Fibroblast of peridontal ligament (primary cell): ENCODE measurements at regions not wholly inside any gene's neighbourhood (a gene's known extent, or its start where the extent isn't known, plus 50 kb on each side); places are given as distances from the start of the nearest gene placed in this dataset.

Source experiments
- DNase-seq: peaks from one replicate; pipeline ENCODE4 v3.0.0-alpha.2; 2010; ENCODE audit errors: extremely low read depth

DNA sequence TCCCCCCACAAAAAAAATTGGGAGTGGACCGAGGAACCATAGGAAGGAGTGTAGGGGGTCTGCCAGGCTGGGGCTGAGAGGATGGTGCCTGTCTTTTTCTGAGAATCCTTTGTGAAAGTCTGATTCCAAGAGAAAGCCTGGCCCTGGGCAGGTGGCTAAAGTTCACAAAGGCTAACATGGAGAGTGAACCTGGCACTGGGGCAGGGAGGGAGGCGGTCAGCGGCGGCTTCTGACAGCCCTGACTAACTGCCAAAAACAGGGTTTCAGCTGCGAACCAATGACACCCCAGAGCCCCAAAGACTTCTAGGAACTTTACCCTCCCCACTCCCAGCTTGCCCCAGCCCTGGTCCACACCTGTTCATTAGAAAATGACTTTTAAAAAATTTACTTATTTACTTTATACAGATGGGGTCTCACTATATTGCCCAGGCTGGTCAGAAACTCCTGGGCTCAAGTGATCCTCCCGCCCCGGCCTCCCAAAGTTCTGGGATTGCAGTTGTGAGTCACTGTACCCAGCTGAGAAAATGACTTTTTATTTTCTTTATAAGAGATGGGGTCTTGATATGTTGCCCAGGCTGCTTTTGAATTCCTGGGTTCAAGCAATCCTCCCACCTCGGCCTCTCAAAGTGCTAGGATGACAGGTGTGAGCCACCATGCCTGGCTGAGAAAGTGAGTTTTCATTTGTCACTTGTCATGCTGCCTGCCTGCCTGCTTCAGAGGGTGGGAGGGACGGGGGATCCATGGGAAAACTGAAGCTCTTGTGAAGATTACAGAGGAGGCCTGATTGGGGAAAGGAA is 61.0 kb upstream of the DUSP5 start:
- DNase-seq, result no peak

DNA sequence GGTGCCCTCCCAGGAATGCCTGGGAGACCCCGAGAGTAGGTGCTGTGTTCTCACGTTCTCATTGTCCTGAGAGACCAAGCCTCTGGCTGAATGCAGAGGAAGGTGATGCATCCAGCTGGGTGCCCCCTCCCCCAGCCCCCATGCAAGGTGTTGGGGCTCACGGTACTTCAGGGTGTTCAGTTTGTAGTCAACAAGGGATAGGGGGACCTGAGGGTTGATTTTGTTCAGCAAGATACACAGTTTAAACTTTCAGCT is 60.4 kb upstream of the DUSP5 start:
- DNase-seq, result no peak

DNA sequence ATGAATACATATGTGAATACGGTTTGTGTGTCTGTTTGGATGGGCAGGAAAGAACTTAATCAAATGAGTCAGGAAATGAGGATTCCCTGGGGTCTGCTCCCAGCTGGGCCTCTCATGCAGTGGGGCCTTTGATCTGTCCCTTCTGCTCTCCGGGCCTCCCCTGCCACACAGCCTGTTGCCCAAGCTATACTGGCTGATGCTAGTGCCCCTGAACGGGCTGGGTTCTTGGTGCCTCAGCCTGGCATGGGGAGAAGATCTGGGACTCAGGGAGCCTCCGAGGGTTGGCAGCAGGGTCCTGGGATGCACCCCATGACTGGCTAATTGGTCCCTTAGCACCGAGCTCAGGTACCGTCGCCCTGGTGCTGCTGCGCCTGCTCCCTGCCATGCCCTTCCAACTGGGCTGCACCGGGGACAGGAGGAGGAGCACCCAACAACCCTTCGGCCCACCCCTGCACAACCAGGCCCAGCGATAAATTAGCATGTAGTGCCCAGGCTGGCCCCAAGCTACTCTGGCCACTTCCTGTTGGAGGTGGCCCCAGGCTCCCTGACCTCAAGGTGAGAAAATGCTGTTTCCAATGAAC is 59.9 kb upstream of the DUSP5 start:
- no peak for DNase-seq

DNA sequence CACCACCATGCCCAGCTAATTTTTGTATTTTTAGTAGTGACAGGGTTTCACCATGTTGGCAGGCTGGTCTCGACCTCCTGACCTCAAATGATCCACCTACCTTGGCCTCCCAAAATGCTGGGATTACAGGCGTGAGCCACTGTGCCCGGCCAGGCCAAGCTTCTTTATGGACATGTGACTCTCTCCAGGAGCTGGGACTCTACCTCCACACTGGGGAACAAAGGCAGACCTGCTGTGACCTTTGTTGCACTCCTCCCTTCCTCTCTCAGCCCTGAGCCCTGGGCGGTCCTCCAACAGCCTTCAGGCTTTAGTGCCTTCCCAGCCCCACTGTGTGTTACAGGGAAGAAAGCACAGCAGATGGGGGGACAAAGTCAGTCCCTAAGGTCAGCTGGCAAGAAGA is 55.0 kb upstream of the DUSP5 start:
- DNase-seq, result no peak

DNA sequence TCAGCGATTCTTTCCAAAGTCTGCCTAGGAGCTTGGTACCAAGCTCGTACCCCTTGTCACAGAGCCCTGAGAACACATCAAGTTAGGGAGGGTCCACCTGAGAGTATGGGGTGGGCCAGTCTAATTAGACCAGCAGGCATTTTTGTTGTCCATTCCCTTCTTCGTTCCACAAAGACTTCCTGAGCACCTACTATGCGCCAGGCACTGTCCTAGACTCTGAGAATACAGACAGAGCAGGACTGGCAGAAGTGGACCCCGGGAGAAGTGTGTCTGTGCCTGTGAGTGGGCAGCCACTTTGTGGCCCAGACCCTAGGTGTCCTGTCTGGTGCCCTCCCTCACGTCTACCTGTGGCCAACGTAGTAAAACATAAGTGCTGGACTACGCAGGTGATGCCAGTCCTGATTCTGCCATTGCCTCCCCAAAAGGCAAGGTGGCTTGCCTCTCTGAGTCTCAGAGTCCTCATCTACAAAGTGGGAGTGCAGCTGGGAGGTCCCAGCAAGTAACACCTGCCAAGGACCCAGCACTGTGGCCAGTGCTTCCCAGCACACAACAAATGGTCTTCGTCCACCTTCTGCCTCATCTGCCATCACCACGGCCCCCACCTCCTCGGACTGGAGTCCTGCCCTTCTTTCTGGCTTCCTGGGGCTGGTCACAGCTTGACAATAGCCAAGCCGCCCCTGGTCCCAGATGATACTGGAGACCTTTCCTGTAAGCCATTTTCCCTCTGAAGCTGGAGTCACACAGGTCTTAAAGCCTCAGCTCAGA is 54.3 kb upstream of the DUSP5 start:
- DNase-seq, result no peak

DNA sequence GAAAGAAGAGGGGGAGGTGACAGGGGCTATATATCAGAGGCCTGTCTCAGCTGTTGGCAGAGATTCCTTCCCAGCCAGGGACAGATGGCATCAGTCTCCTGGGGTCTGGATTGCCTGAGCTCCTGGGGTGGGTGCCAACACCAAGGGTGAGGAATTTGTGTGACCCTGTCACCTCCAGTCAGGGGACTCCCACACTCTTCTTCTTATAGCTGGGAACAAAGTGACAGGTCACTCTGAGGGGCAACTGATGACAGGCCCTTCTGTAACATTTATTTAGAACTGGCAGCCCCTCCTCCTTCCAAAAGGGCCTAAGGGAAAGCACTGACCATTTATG is 53.7 kb upstream of the DUSP5 start:
- DNase-seq, result no peak

DNA sequence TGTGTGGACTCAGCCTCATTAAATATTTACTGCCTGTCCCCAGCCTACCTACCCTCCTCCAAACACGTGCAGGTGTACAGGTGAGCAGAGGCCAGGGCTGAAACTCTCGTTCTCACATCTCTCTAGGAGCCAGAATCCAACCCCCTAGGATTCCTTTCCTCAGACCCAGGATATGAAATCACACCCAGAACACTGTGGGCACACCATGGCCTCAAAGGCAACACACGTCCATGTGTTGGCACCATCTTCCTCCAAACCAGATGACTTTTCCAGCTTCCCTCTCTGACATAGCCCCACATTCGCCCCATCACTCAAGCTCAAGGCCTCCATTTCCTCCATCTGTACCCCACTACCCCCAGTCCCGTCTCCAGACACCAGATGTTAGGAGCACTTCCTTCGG is 51.8 kb upstream of the DUSP5 start:
- no peak for DNase-seq

DNA sequence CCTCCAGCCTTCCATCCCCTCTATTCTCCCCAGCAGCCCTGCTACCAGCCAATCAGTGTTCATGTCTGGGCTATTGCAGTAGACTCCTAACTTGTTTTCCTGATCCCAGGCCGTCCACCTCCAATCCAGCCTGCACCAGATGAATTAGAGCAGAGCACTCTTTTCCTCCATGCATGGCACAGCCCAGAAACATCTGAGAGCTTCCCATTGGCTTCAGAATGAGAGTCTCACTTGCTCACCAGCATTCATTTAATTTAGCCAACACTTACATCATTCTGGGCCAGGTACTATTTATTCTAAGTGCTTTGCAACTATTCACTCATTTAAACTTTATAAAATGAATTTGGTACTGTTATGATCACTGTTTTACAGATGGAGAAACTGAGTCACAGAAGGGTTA is 51.4 kb upstream of the DUSP5 start:
- DNase-seq, result no peak

DNA sequence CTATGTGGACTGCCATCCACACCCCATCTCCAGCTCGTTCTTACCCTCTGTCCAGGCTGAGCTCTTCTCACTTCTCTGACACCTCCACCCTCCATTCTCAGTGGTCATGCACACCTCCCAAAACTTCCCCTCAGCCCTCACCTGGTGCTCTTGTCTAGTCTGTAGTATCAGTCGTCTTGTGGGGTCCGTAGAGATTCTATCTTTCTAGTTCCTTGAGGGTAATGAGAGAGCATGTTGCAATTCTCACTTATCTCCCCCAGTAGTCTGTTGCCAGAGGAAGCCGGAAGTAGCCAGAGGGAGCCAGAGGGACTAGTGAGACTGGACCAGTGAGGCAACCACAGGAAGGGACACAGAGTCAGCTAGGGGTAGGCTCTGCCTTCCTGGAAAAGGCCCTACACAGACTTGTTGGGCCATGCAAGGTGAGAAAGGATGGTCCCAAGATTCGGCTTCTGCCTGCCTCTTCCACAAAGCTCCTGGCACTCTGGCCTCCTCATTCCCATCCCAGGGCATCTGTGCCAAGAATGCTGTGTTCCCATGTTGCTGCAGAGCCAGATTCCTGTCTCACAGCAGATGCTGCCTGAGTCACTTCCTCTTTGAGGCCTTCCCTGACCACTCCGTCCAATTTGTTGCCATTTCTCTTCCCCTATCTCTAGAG is 50.6 kb upstream of the DUSP5 start:
- peak; percentile 82 for DNase-seq

DNA sequence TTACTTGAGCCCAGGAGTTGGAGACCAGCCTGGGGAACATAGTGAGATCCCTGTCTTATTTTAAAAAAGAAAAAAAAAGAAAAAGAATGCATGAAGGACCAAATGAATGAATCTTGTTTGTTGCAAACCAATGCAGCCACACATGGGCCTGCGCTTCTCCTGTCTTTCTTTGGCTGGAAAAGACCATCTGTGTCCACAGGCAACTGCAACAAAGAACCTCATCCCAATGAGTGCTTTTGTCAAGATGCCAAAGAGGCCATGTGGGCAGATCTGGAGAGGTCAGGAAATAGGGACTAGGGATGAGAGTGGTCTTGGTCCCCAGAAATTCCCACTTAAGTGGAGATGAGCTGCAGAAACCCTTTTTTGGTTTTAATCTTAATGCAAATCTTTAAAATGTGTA is 49.8 kb upstream of the DUSP5 start:
- DNase-seq, result no peak
